ENCODE measurements at regions not wholly inside any gene's neighbourhood (a gene's known extent, or its start where the extent isn't known, plus 50 kb on each side); places are given as distances from the start of the nearest gene placed in this dataset.
A peak's percentile ranks its signal among the peaks of the same experiment; 100 is the strongest.

DNA sequence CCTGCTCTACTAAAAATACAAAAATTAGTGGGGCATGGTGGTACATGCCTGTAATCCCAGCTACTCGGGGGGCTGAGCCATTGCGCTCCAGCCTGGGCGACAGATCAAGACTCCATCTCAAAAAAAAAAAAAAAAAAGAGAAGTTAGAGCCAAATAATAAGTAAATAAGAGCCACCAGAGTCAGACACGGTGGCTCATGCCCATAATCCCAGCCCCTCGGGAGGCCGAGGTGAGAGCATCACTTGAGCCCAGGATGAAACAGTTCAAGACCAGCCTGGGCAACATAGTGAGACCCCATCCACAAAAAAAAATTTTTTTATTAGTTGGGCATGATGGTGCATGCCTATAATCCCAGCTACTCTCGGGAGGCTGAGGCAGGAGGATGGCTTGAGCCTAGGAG, 85.8 kb upstream of the LARP1 start:
- intact Hi-C loops (cut with DNase I): loop anchor here (5.0 kb wide), 1 partner anchor 143 kb away; no protein-coding TSS in a partner anchor
- Histone ChIP-seq H3K36me3 (no peaks in the 10 kb centered on the region), H3K27ac (no peak overlapping the region), H3K4me3 (no peak overlapping the region), H3K27me3 (no peaks in the 10 kb centered on the region), H3K9me3 (no peaks in the 10 kb centered on the region), H3K4me1 (no peaks in the 10 kb centered on the region)
- no peak for DNase-seq (ENCODE audit: extremely low spot score in 2 of 2)
- no peak for TF ChIP-seq POLR2AphosphoS5 (IDR thresholded peaks at IDR 0.05; ENCODE audit: insufficient read depth in 1 of 2, low read depth in 1 of 2)
- TF ChIP-seq POLR2A (IDR thresholded peaks at IDR 0.05): no peak
- TF ChIP-seq, protein P1, sequence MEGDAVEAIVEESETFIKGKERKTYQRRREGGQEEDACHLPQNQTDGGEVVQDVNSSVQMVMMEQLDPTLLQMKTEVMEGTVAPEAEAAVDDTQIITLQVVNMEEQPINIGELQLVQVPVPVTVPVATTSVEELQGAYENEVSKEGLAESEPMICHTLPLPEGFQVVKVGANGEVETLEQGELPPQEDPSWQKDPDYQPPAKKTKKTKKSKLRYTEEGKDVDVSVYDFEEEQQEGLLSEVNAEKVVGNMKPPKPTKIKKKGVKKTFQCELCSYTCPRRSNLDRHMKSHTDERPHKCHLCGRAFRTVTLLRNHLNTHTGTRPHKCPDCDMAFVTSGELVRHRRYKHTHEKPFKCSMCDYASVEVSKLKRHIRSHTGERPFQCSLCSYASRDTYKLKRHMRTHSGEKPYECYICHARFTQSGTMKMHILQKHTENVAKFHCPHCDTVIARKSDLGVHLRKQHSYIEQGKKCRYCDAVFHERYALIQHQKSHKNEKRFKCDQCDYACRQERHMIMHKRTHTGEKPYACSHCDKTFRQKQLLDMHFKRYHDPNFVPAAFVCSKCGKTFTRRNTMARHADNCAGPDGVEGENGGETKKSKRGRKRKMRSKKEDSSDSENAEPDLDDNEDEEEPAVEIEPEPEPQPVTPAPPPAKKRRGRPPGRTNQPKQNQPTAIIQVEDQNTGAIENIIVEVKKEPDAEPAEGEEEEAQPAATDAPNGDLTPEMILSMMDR (IDR thresholded peaks at IDR 0.05): no peak

GRCh38 chr5:154664869-154665268, 90.3 kb upstream of the LARP1 start:
- no peak overlapping the region for H3K4me3 ChIP-seq
- no peaks in the 10 kb centered on the region for H3K4me1 ChIP-seq
- no peak overlapping the region for H3K27ac ChIP-seq
- H3K9me3 ChIP-seq: no peaks in the 10 kb centered on the region
- TF ChIP-seq, protein P1 (IDR thresholded peaks at IDR 0.05): no peak
- TF ChIP-seq POLR2AphosphoS5 (IDR thresholded peaks at IDR 0.05; ENCODE audit: insufficient read depth in 1 of 2, low read depth in 1 of 2) (no peak), POLR2A (IDR thresholded peaks at IDR 0.05) (no peak)
- intact Hi-C loops (cut with DNase I): loop anchor here (5.0 kb wide), 1 partner anchor 147 kb away; no protein-coding TSS in a partner anchor
- H3K36me3 ChIP-seq: no peaks in the 10 kb centered on the region
- no peaks in the 10 kb centered on the region for H3K27me3 ChIP-seq
- DNase-seq (ENCODE audit: extremely low spot score in 2 of 2): no peak

DNA sequence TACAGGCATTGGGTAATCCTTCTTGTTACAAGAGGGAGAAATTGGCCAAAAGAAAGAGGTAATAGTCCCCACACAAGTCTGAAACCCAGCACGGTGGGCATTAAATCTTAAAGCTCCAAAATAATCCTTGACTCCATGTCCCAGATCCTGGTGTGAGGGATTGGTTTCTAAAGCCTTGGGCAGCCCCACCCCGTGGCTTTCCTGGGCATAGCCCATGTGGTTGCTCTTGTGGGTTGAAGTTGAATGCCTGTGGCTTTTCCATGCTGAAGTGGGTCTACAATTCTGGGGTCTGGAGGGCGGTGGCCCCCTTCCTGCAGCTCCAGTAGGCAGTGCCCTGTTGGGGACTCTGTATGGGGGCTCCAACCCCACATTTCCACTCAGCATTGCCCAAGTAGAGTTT, 91.8 kb upstream of the LARP1 start:
- intact Hi-C loops (cut with DNase I): no loop called here
- no peak overlapping the region for H3K4me3 ChIP-seq
- no peaks in the 10 kb centered on the region for H3K9me3 ChIP-seq
- H3K4me1 ChIP-seq: no peaks in the 10 kb centered on the region
- no peak overlapping the region for H3K27ac ChIP-seq
- TF ChIP-seq POLR2AphosphoS5 (IDR thresholded peaks at IDR 0.05; ENCODE audit: insufficient read depth in 1 of 2, low read depth in 1 of 2) (no peak), POLR2A (IDR thresholded peaks at IDR 0.05) (no peak)
- TF ChIP-seq, protein P1 (IDR thresholded peaks at IDR 0.05): no peak
- no peaks in the 10 kb centered on the region for H3K27me3 ChIP-seq
- DNase-seq (ENCODE audit: extremely low spot score in 2 of 2): no peak
- H3K36me3 ChIP-seq: no peaks in the 10 kb centered on the region

DNA sequence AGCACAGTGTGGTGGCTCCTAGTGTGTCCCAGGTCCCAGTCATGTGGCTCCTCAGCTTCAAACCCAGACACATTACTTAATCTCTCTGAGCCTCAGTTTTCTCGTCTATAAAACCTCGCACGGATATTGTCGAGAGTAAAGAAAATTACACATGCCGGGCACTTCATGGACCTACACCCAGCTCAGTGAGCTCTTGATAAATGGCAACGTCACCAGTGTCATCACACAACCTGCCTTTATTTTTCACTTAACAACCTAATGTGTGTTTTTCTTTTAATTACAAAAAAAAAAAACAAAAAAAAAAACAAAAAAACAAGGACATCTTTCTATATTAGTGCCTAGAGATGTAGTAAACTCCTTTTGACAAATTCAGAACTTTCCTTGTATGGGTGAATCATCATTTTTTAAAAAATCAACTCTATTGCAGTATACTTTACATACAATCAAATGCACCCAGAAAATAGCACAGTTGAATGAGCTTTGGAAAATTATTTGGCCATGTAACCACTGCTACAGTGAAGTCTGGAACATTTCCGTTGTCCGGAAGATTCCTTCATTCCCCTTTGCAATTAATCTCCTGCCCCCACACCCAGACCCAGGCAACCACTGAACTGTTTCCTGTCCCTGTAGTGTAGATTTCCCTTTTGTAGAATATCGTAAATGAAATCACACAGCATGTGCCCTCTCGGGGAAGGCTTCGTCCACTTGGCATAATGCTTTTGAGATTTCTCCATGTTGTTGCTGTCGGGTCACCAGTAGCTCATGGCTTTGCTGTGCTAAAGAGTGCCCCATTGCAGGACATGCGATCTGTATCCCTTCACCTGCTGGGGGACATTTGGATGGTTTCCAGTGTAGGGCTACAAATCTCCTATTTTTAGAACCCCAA, 100.4 kb upstream of the LARP1 start:
- TF ChIP-seq, protein P1 (IDR thresholded peaks at IDR 0.05): no peak
- no peak for TF ChIP-seq POLR2AphosphoS5 (IDR thresholded peaks at IDR 0.05; ENCODE audit: insufficient read depth in 1 of 2, low read depth in 1 of 2)
- no peak for TF ChIP-seq POLR2A (IDR thresholded peaks at IDR 0.05)
- H3K4me3 ChIP-seq: peak overlapping the region in 1 of 2 donors; percentile 6

More for the DNA sequence above, 100.4 kb upstream of the LARP1 start:
- Histone ChIP-seq H3K9me3 (no peaks in the 10 kb centered on the region), H3K4me1 (peaks cover 17% of the 10 kb centered on the region), H3K36me3 (no peaks in the 10 kb centered on the region), H3K27ac (peak overlapping the region; percentile 65), H3K27me3 (no peaks in the 10 kb centered on the region)
- intact Hi-C loops (cut with DNase I): no loop called here
- no peak for DNase-seq (ENCODE audit: extremely low spot score in 2 of 2)

Data from vagina (tissue), 2 donors.